Muscle of leg (tissue), 3 donors: ENCODE measurements at regions not wholly inside any gene's neighbourhood (a gene's known extent, or its start where the extent isn't known, plus 50 kb on each side); places are given as distances from the start of the nearest gene placed in this dataset.
"Not testable (repeated sequence)": the region's sequence is repeated elsewhere in the genome, so short reads cannot be mapped to it uniquely, and the experiment has no call there.

Experiments used
- DNase-seq: peaks from one replicate; pipeline ENCODE4 v3.0.0; 2013
- H3K27ac ChIP-seq: one replicate; pipeline ENCODE4 v1.5.1; 2013; ENCODE audit warnings: mild to moderate bottlenecking, low read length, control low read depth
- H3K27me3 ChIP-seq: one replicate; pipeline ENCODE4 v1.6.1; 2013; ENCODE audit warnings: low read length; ENCODE audit not compliant: control insufficient read depth, insufficient read depth
- H3K36me3 ChIP-seq: one replicate; pipeline ENCODE4 v1.6.1; 2013; ENCODE audit warnings: low read length; ENCODE audit not compliant: control insufficient read depth, insufficient read depth
- H3K4me1 ChIP-seq: one replicate; pipeline ENCODE4 v1.6.1; 2013; ENCODE audit warnings: low read length; ENCODE audit not compliant: control insufficient read depth, insufficient read depth
- H3K4me3 ChIP-seq: one replicate; pipeline ENCODE4 v1.5.1; 2013; ENCODE audit warnings: low read length, control low read depth
- H3K9me3 ChIP-seq: replicated peaks from 2 replicates; pipeline ENCODE4 v1.6.1; 2013; ENCODE audit warnings: low read depth, low read length; ENCODE audit not compliant: control insufficient read depth
- WGBS: methylation state at CpG from one replicate; pipeline ENCODE4 v1.1.5; 2013; ENCODE audit warnings: missing lambda C conversion rate; ENCODE audit not compliant: insufficient coverage; 5-methylcytosine and 5-hydroxymethylcytosine counted together

GRCh38 chr4:171239196-171239595 lies 574.0 kb upstream of the GALNTL6 start:
- H3K4me3 ChIP-seq = no peak overlapping the region
- H3K9me3 ChIP-seq = no peaks in the 10 kb centered on the region
- no peak overlapping the region for H3K27ac ChIP-seq
- H3K27me3 ChIP-seq = no peaks in the 10 kb centered on the region
- no peaks in the 10 kb centered on the region for H3K36me3 ChIP-seq
- no peaks in the 10 kb centered on the region for H3K4me1 ChIP-seq
- DNase-seq = no peak
- no CpG with 5 or more reads among the region's 1 CpG for WGBS

- Histone ChIP-seq H3K27me3 (no peaks in the 10 kb centered on the region), H3K9me3 (no peaks in the 10 kb centered on the region), H3K27ac (no peak overlapping the region), H3K36me3 (no peaks in the 10 kb centered on the region), H3K4me1 (no peaks in the 10 kb centered on the region), H3K4me3 (no peak overlapping the region)
- peak; percentile 12 for DNase-seq
- WGBS = no CpG with 5 or more reads among the region's 3 CpGs
Observed at GRCh38 chr4:171235521-171235920, 577.7 kb upstream of the GALNTL6 start.

- not testable (repeated sequence) for DNase-seq
- no CpG with 5 or more reads among the region's 1 CpG for WGBS
Observed at GRCh38 chr4:171229354-171229753, 583.9 kb upstream of the GALNTL6 start.

GRCh38 chr4:171221181-171221580 lies 592.0 kb upstream of the GALNTL6 start:
- Histone ChIP-seq H3K9me3 (no peaks in the 10 kb centered on the region), H3K4me1 (no peaks in the 10 kb centered on the region), H3K36me3 (no peaks in the 10 kb centered on the region), H3K27me3 (no peaks in the 10 kb centered on the region), H3K4me3 (no peak overlapping the region), H3K27ac (no peak overlapping the region)
- DNase-seq = no peak
- 62% methylated on average over 3 of the region's 7 CpGs for WGBS

More at GRCh38 chr4:171229354-171229753, 583.9 kb upstream of the GALNTL6 start:
- not testable (repeated sequence) for H3K27me3 ChIP-seq, H3K9me3 ChIP-seq, H3K4me3 ChIP-seq, H3K27ac ChIP-seq, H3K36me3 ChIP-seq, H3K4me1 ChIP-seq

- H3K4me1 ChIP-seq = no peaks in the 10 kb centered on the region
- H3K27me3 ChIP-seq = no peaks in the 10 kb centered on the region
- no peak overlapping the region for H3K4me3 ChIP-seq
- WGBS = 23% methylated on average over 2 of the region's 2 CpGs
- H3K27ac ChIP-seq = no peak overlapping the region
- DNase-seq = no peak
- H3K36me3 ChIP-seq = no peaks in the 10 kb centered on the region
- no peaks in the 10 kb centered on the region for H3K9me3 ChIP-seq
Observed at GRCh38 chr4:171203425-171203824, 609.8 kb upstream of the GALNTL6 start.

GRCh38 chr4:171202908-171203307 lies 610.3 kb upstream of the GALNTL6 start:
- DNase-seq = no peak
- WGBS = 85% methylated on average over 3 of the region's 4 CpGs
- Histone ChIP-seq H3K4me1 (no peaks in the 10 kb centered on the region), H3K9me3 (no peaks in the 10 kb centered on the region), H3K27ac (no peak overlapping the region), H3K4me3 (no peak overlapping the region), H3K27me3 (no peaks in the 10 kb centered on the region), H3K36me3 (no peaks in the 10 kb centered on the region)

GRCh38 chr4:171186700-171187099 lies 626.5 kb upstream of the GALNTL6 start:
- H3K4me3 ChIP-seq = no peak overlapping the region
- H3K27ac ChIP-seq = no peak overlapping the region
- H3K36me3 ChIP-seq = no peaks in the 10 kb centered on the region
- H3K9me3 ChIP-seq = no peaks in the 10 kb centered on the region
- no peaks in the 10 kb centered on the region for H3K27me3 ChIP-seq
- no peaks in the 10 kb centered on the region for H3K4me1 ChIP-seq
- DNase-seq = no peak
- WGBS = no CpG with 5 or more reads among the region's 2 CpGs

GRCh38 chr4:171181090-171181489 lies 632.1 kb upstream of the GALNTL6 start:
- WGBS = no CpG with 5 or more reads among the region's 1 CpG
- no peaks in the 10 kb centered on the region for H3K9me3 ChIP-seq

GRCh38 chr4:171170671-171171070 lies 642.5 kb upstream of the GALNTL6 start:
- Histone ChIP-seq H3K36me3 (no peaks in the 10 kb centered on the region), H3K9me3 (peaks cover 5% of the 10 kb centered on the region), H3K4me3 (no peak overlapping the region), H3K27ac (no peak overlapping the region), H3K4me1 (no peaks in the 10 kb centered on the region), H3K27me3 (no peaks in the 10 kb centered on the region)
- DNase-seq = no peak

More at GRCh38 chr4:171181090-171181489, 632.1 kb upstream of the GALNTL6 start:
- no peaks in the 10 kb centered on the region for H3K4me1 ChIP-seq
- no peaks in the 10 kb centered on the region for H3K27me3 ChIP-seq
- DNase-seq = no peak
- no peaks in the 10 kb centered on the region for H3K36me3 ChIP-seq
- no peak overlapping the region for H3K4me3 ChIP-seq
- H3K27ac ChIP-seq = no peak overlapping the region

GRCh38 chr4:171169396-171169795 lies 643.8 kb upstream of the GALNTL6 start:
- H3K4me3 ChIP-seq = no peak overlapping the region
- no peaks in the 10 kb centered on the region for H3K36me3 ChIP-seq
- no peaks in the 10 kb centered on the region for H3K27me3 ChIP-seq
- H3K4me1 ChIP-seq = no peaks in the 10 kb centered on the region
- peaks cover 5% of the 10 kb centered on the region for H3K9me3 ChIP-seq
- 78% methylated on average over 4 of the region's 4 CpGs for WGBS
- no peak overlapping the region for H3K27ac ChIP-seq
- DNase-seq = no peak

- no peak overlapping the region for H3K27ac ChIP-seq
- H3K4me1 ChIP-seq = no peaks in the 10 kb centered on the region
- no peak for DNase-seq
- H3K27me3 ChIP-seq = no peaks in the 10 kb centered on the region
- no peaks in the 10 kb centered on the region for H3K36me3 ChIP-seq
- no peak overlapping the region for H3K4me3 ChIP-seq
- no CpG with 5 or more reads among the region's 3 CpGs for WGBS
- H3K9me3 ChIP-seq = peaks cover under 1% of the 10 kb centered on the region
Observed at GRCh38 chr4:171162478-171162877, 650.7 kb upstream of the GALNTL6 start.
